ENCODE measurements at regions not wholly inside any gene's neighbourhood (a gene's known extent, or its start where the extent isn't known, plus 50 kb on each side); places are given as distances from the start of the nearest gene placed in this dataset.

DNA sequence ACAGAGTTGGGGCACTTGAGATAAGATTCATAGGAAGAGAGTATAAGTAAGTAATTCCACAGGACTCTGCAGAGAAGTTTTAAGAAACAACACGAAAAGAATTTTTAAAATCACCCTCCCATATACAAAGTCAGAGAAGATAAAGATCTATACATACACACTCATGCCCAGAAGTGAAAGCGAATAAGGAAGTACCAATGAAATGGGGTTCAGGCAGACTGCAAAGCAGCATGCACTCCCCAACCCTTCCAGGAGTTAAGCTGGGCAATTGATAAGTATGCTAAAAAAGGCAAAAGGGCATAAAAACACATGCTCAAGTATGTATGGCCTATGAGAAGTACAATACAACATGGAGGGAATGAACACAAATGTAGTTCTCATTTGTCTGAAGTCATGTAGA lies 246.2 kb upstream of the GRIP1 start:
- TF ChIP-seq CTCF (IDR thresholded peaks at IDR 0.05; ENCODE audit: control insufficient read depth, insufficient read depth, low read depth, low read length, missing control alignments), result no peak

DNA sequence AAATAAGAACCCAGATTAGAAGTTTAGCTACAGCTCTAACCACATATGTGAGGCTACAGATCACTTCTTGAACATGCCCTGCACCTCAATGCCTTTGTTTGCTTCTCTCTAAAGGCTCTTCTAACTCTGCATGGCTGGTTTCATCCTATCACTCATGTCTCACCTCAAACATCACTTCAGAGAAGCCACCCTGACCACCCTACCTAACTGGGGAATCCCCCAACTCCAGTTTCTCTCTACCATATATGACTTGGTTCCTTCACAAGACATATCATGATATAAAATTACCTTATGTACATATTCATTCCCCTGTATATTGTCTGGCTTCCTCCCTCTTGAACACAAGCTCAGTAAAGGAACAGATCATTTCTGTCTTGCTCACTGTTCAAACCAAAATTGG lies 250.2 kb upstream of the GRIP1 start:
- H3K4me3 ChIP-seq (ENCODE audit: control insufficient read depth, low read depth, low read length), result no peak overlapping the region
- no peak for DNase-seq (ENCODE audit: low read depth)
- no peak for TF ChIP-seq CTCF (IDR thresholded peaks at IDR 0.05; ENCODE audit: control insufficient read depth, insufficient read depth, low read depth, low read length, missing control alignments)

More for the DNA sequence above, 246.2 kb upstream of the GRIP1 start:
- DNase-seq (ENCODE audit: low read depth), result no peak
- H3K4me3 ChIP-seq (ENCODE audit: control insufficient read depth, low read depth, low read length), result no peak overlapping the region

DNA sequence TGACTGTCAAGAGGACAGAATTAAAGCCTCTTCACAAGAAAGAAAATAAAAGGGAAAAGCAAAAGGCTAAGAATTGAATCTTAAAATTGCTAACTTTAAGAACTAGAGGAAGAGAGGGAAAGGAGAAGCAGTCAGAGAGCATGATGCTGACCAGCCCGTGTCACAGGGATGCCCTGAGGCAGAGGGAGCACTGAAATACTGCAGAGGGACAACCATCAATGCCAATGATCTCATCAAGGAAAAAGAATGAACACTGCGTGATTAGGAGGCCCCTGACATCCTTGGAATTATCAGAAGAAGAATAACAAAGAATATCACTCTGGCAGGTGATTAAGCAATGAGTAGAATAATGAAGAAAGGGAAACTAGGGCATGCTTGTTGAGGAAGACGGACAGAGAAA lies 252.2 kb upstream of the GRIP1 start:
- no peak overlapping the region for H3K4me3 ChIP-seq (ENCODE audit: control insufficient read depth, low read depth, low read length)
- TF ChIP-seq CTCF (IDR thresholded peaks at IDR 0.05; ENCODE audit: control insufficient read depth, insufficient read depth, low read depth, low read length, missing control alignments), result no peak
- DNase-seq (ENCODE audit: low read depth), result no peak

DNA sequence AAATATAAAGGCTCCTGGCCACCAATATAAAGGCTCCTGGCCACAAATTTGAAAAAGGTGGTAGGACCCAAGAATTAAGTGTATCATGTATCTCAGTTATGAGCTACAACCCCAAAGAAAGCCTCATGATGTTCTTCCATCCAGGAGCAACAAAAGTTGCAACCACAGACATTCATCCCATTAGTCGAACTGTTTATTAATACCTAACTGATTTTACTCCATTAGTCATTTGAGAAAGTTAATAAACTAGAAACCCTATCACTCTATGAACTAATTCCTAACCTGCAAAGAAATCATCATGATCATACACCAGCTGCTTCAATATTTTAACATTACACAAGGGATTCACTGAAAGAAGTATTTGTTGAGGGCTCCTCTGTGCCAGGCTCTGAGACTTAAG lies 253.2 kb upstream of the GRIP1 start:
- no peak for TF ChIP-seq CTCF (IDR thresholded peaks at IDR 0.05; ENCODE audit: control insufficient read depth, insufficient read depth, low read depth, low read length, missing control alignments)
- H3K4me3 ChIP-seq (ENCODE audit: control insufficient read depth, low read depth, low read length), result no peak overlapping the region
- no peak for DNase-seq (ENCODE audit: low read depth)

DNA sequence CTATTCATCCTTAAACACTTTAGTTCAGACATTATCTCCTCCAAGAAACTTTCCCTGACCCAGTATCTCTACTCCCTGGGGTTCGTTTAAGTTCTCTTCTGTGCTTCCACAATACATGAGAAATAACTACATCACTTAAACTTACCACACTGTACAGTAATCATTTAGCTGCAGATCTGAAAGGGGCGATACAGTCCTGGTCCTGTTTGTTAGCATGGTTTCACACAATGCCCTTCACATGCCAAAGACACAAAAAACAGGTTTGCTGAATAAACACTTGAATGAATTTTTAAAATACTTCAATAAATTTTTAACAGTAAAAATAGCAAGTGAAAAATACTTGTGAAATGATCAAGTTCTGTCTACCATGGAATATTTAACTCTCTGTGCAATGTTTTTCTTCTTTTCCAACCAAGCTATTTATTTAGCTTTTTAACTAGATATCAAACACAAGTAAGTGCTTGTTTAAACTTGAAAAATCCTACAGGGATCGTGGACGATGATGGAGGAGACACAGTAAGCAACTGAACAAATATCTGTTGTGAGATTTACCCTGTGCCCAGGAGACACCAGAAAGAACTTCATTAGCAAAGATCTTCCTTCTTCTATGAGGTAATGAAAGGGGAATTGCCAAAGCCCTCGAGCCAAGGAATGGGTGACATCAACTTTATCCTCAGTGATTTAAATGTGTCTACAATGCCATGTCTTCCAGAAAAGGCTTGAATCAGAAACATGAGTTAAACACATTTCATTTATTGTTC lies 255.6 kb upstream of the GRIP1 start:
- DNase-seq (ENCODE audit: low read depth), result no peak
- no peak overlapping the region for H3K4me3 ChIP-seq (ENCODE audit: control insufficient read depth, low read depth, low read length)
- no peak for TF ChIP-seq CTCF (IDR thresholded peaks at IDR 0.05; ENCODE audit: control insufficient read depth, insufficient read depth, low read depth, low read length, missing control alignments)

DNA sequence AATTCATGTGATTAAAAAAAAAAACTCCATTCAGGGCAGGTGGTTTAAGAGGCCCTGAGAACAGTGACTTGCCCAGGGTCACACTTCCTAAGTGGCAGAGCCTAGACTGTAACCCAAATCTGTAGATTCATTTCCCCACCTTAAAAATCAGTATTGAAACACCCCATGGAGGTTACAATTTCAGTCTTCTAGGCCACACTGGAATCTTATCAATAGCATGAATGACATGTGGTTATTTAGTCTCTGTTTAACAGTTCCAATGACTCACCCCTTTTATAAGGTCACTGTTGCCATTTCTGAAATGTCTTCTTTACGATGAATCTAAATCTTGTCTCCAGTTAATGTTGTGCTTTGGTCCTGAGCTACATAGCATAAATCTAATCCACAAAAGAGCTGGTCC lies 262.3 kb upstream of the GRIP1 start:
- no peak overlapping the region for H3K4me3 ChIP-seq (ENCODE audit: control insufficient read depth, low read depth, low read length)
- TF ChIP-seq CTCF (IDR thresholded peaks at IDR 0.05; ENCODE audit: control insufficient read depth, insufficient read depth, low read depth, low read length, missing control alignments), result no peak
- no peak for DNase-seq (ENCODE audit: low read depth)

All from AG09309 (cell line).